Tibial nerve (tissue), 4 donors: ENCODE measurements at regions not wholly inside any gene's neighbourhood (a gene's known extent, or its start where the extent isn't known, plus 50 kb on each side); places are given as distances from the start of the nearest gene placed in this dataset.

Experiments
- DNase-seq, 2 donors: peaks; one replicate each; pipeline ENCODE4 v3.0.0-alpha.2; 2019; ENCODE audit warnings: low spot score in 2 of 2
- H3K27ac ChIP-seq, 4 donors: fragments of 200-600 bp; sonication (generic) in 3 of 4; one replicate each; pipeline ENCODE4 v1.5.1; 2017 to 2019; ENCODE audit warnings: mild to moderate bottlenecking in 1 of 4
- H3K27me3 ChIP-seq, 2 donors: fragments of 200-600 bp; sonication (generic) in 1 of 2; one replicate each; pipeline versions ENCODE4 v1.5.1 to v1.6.0; 2017 to 2019
- H3K36me3 ChIP-seq, 3 donors: fragments of 200-600 bp; sonication (generic); one replicate each; pipeline ENCODE4 v1.5.1; 2018 to 2019
- H3K4me1 ChIP-seq, 4 donors: fragments of 200-600 bp; sonication (generic) in 3 of 4; one replicate each; pipeline ENCODE4 v1.5.1; 2017 to 2019
- H3K4me3 ChIP-seq, 4 donors: fragments of 200-600 bp; sonication (generic) in 3 of 4; one replicate each; pipeline ENCODE4 v1.5.1; 2017 to 2019; ENCODE audit warnings: mild to moderate bottlenecking in 1 of 4, moderate library complexity in 1 of 4
- H3K9me3 ChIP-seq, 4 donors: fragments of 200-600 bp; sonication (generic) in 3 of 4; one replicate each; pipeline ENCODE4 v1.5.1; 2017 to 2019
- CTCF ChIP-seq, 5 experiments: fragments of 200-600 bp in 3 of 5; fragments of 450-650 bp in 2 of 5; sonication (generic) in 3 of 5; IDR thresholded peaks; one replicate each; pipeline ENCODE4 v1.5.1; 2016 to 2019; ENCODE audit warnings: antibody characterized with exemption in 5 of 5, mild to moderate bottlenecking in 3 of 5, moderate library complexity in 2 of 5
- EP300 ChIP-seq, 2 donors: sonication (generic); formaldehyde crosslinking; IDR thresholded peaks; one replicate each; pipeline ENCODE4 v1.6.1; 2017; ENCODE audit warnings: antibody characterized with exemption in 2 of 2, mild to moderate bottlenecking in 1 of 2
- POLR2A ChIP-seq, 2 donors: fragments of 450-650 bp; IDR thresholded peaks; one replicate each; pipeline ENCODE4 v1.6.1; 2017; ENCODE audit warnings: antibody characterized with exemption in 2 of 2, mild to moderate bottlenecking in 2 of 2, moderate library complexity in 2 of 2
- WGBS, 2 donors: methylation state at CpG; one replicate each; pipeline ENCODE4 v1.1.5; 2018; 5-methylcytosine and 5-hydroxymethylcytosine counted together

GRCh38 chr10:106520698-106521097, 643.8 kb downstream of the SORCS1 start:
- 63 to 75% methylated on average over 4 of the region's 4 CpGs for WGBS, 2 donors
- Histone ChIP-seq H3K27me3 (no peaks in the 10 kb centered on the region), H3K9me3 (no peaks in the 10 kb centered on the region), H3K27ac (no peak overlapping the region), H3K36me3 (no peaks in the 10 kb centered on the region), H3K4me1 (no peaks in the 10 kb centered on the region), H3K4me3 (no peak overlapping the region)
- TF ChIP-seq POLR2A (IDR thresholded peaks at IDR 0.05), result no peak
- TF ChIP-seq CTCF (IDR thresholded peaks at IDR 0.05), result no peak
- no peak for TF ChIP-seq EP300 (IDR thresholded peaks at IDR 0.05)
- no peak for DNase-seq

- H3K4me3 ChIP-seq, result no peak overlapping the region
- H3K4me1 ChIP-seq, result no peaks in the 10 kb centered on the region
- H3K27me3 ChIP-seq, result no peaks in the 10 kb centered on the region
- DNase-seq, result no peak
- no peaks in the 10 kb centered on the region for H3K36me3 ChIP-seq
- 70 to 84% methylated on average over 2 of the region's 2 CpGs for WGBS, 2 donors
- TF ChIP-seq CTCF (IDR thresholded peaks at IDR 0.05) (no peak), POLR2A (IDR thresholded peaks at IDR 0.05) (no peak), EP300 (IDR thresholded peaks at IDR 0.05) (no peak)
- no peak overlapping the region for H3K27ac ChIP-seq
- no peaks in the 10 kb centered on the region for H3K9me3 ChIP-seq
Measured at GRCh38 chr10:106519376-106520030, 645.0 kb downstream of the SORCS1 start.

- Histone ChIP-seq H3K9me3 (no peaks in the 10 kb centered on the region), H3K36me3 (no peaks in the 10 kb centered on the region), H3K27me3 (no peaks in the 10 kb centered on the region), H3K4me1 (peaks cover 0 to 8% (median 0%) of the 10 kb centered on the region in 4 donors), H3K4me3 (no peak overlapping the region), H3K27ac (no peak overlapping the region)
- 36 to 37% methylated on average over 6 of the region's 6 CpGs for WGBS, 2 donors
- no peak for TF ChIP-seq CTCF (IDR thresholded peaks at IDR 0.05)
- no peak for TF ChIP-seq POLR2A (IDR thresholded peaks at IDR 0.05)
- no peak for TF ChIP-seq EP300 (IDR thresholded peaks at IDR 0.05)
- no peak for DNase-seq
Measured at GRCh38 chr10:106515206-106515790, 649.2 kb downstream of the SORCS1 start.

GRCh38 chr10:106513352-106513771, 651.1 kb downstream of the SORCS1 start:
- WGBS, 2 donors, result 34 to 38% methylated on average over 4 of the region's 4 CpGs
- H3K27ac ChIP-seq, result no peak overlapping the region

GRCh38 chr10:106511917-106512316, 652.6 kb downstream of the SORCS1 start:
- Histone ChIP-seq H3K4me3 (no peak overlapping the region), H3K9me3 (no peaks in the 10 kb centered on the region), H3K27me3 (no peaks in the 10 kb centered on the region), H3K27ac (no peak overlapping the region), H3K36me3 (no peaks in the 10 kb centered on the region), H3K4me1 (peaks cover 0 to 8% (median 0%) of the 10 kb centered on the region in 4 donors)
- WGBS, 2 donors, result 81 to 87% methylated on average over 3 of the region's 3 CpGs
- TF ChIP-seq EP300 (IDR thresholded peaks at IDR 0.05), result no peak
- no peak for TF ChIP-seq POLR2A (IDR thresholded peaks at IDR 0.05)
- TF ChIP-seq CTCF (IDR thresholded peaks at IDR 0.05), result no peak
- no peak for DNase-seq

More at GRCh38 chr10:106513352-106513771, 651.1 kb downstream of the SORCS1 start:
- TF ChIP-seq EP300 (IDR thresholded peaks at IDR 0.05) (no peak), POLR2A (IDR thresholded peaks at IDR 0.05) (no peak)
- Histone ChIP-seq H3K27me3 (no peaks in the 10 kb centered on the region), H3K4me3 (no peak overlapping the region), H3K36me3 (no peaks in the 10 kb centered on the region), H3K4me1 (peaks cover 0 to 8% (median 0%) of the 10 kb centered on the region in 4 donors), H3K9me3 (no peaks in the 10 kb centered on the region)
- no peak for DNase-seq
